ENCODE measurements at regions not wholly inside any gene's neighbourhood (a gene's known extent, or its start where the extent isn't known, plus 50 kb on each side); places are given as distances from the start of the nearest gene placed in this dataset.

DNA sequence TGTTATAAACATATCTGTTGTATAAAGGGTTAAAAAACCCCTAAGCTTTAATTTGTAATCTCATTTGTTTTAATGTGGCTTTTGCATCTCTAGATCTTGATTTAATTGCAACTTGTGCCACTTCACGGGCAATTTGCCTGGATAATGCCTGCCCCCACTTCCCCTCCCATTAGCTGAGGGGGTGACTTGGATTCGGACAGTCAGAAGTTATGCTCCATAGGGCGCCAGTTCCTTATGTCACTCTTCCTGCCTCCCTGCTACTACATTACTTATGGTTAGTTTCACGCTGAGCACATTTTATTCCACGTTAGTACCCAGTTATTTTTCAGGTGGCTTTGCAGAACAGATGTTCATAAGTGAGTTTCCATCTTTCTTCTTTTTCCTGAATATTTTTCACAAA is 1015.2 kb upstream of the PHF14 start:
- POLR2A ChIA-PET = no interaction called here

GRCh38 chr7:9960460-9960859 is 1013.2 kb upstream of the PHF14 start:
- Histone ChIP-seq H3K9me3 (ENCODE audit: control insufficient read depth, insufficient read depth, low read length) (peaks cover 14% of the 10 kb centered on the region), H3K27me3 (ENCODE audit: control insufficient read depth, insufficient read depth, low read length) (no peaks in the 10 kb centered on the region), H3K4me3 (ENCODE audit: low read depth, low read length) (no peak overlapping the region), H3K27ac (ENCODE audit: low read depth, low read length) (no peak overlapping the region)
- CTCF ChIA-PET = no interaction called here
- DNase-seq (ENCODE audit: low read depth, low spot score) = no peak
- POLR2A ChIA-PET = no interaction called here
- TF ChIP-seq CTCF (IDR thresholded peaks at IDR 0.05; ENCODE audit: low read depth, low read length) = no peak

More for the DNA sequence above, 1015.2 kb upstream of the PHF14 start:
- Histone ChIP-seq H3K4me3 (ENCODE audit: low read depth, low read length) (no peak overlapping the region), H3K27me3 (ENCODE audit: control insufficient read depth, insufficient read depth, low read length) (no peaks in the 10 kb centered on the region), H3K9me3 (ENCODE audit: control insufficient read depth, insufficient read depth, low read length) (peaks cover 19% of the 10 kb centered on the region), H3K27ac (ENCODE audit: low read depth, low read length) (no peak overlapping the region)
- TF ChIP-seq CTCF (IDR thresholded peaks at IDR 0.05; ENCODE audit: low read depth, low read length) = no peak
- CTCF ChIA-PET = no interaction called here
- no peak for DNase-seq (ENCODE audit: low read depth, low spot score)

- Histone ChIP-seq H3K9me3 (ENCODE audit: control insufficient read depth, insufficient read depth, low read length) (peaks cover 13% of the 10 kb centered on the region), H3K4me3 (ENCODE audit: low read depth, low read length) (no peak overlapping the region), H3K27me3 (ENCODE audit: control insufficient read depth, insufficient read depth, low read length) (no peaks in the 10 kb centered on the region), H3K27ac (ENCODE audit: low read depth, low read length) (no peak overlapping the region)
- CTCF ChIA-PET = no interaction called here
- POLR2A ChIA-PET = no interaction called here
- DNase-seq (ENCODE audit: low read depth, low spot score) = no peak
- TF ChIP-seq CTCF (IDR thresholded peaks at IDR 0.05; ENCODE audit: low read depth, low read length) = no peak
These were observed 1012.3 kb upstream of the PHF14 start for GRCh38 chr7:9961161-9961922.

- H3K4me3 ChIP-seq (ENCODE audit: low read depth, low read length) = no peak overlapping the region
- DNase-seq (ENCODE audit: low read depth, low spot score) = no peak
- peaks cover 4% of the 10 kb centered on the region; the same call in 1 of the 2 replicates for H3K9me3 ChIP-seq (ENCODE audit: control insufficient read depth, insufficient read depth, low read length)
- H3K27me3 ChIP-seq (ENCODE audit: control insufficient read depth, insufficient read depth, low read length) = no peaks in the 10 kb centered on the region
- ChIA-PET CTCF (no interaction called here), POLR2A (no interaction called here)
- no peak for TF ChIP-seq CTCF (IDR thresholded peaks at IDR 0.05; ENCODE audit: low read depth, low read length)
- no peak overlapping the region for H3K27ac ChIP-seq (ENCODE audit: low read depth, low read length)
These were observed 1010.9 kb upstream of the PHF14 start for GRCh38 chr7:9962742-9963141.

GRCh38 chr7:9978106-9979064 is 995.3 kb upstream of the PHF14 start:
- no peaks in the 10 kb centered on the region for H3K27me3 ChIP-seq (ENCODE audit: control insufficient read depth, insufficient read depth, low read length)
- ChIA-PET CTCF (no interaction called here), POLR2A (no interaction called here)
- no peak for TF ChIP-seq CTCF (IDR thresholded peaks at IDR 0.05; ENCODE audit: low read depth, low read length)
- H3K9me3 ChIP-seq (ENCODE audit: control insufficient read depth, insufficient read depth, low read length) = peaks cover 4% of the 10 kb centered on the region; the same call in 1 of the 2 replicates
- no peak overlapping the region for H3K27ac ChIP-seq (ENCODE audit: low read depth, low read length)
- no peak overlapping the region for H3K4me3 ChIP-seq (ENCODE audit: low read depth, low read length)
- DNase-seq (ENCODE audit: low read depth, low spot score) = no peak

All from AG04450 (cell line).